ENCODE measurements at regions not wholly inside any gene's neighbourhood (a gene's known extent, or its start where the extent isn't known, plus 50 kb on each side); places are given as distances from the start of the nearest gene placed in this dataset.
"Not testable (repeated sequence)": the region's sequence is repeated elsewhere in the genome, so short reads cannot be mapped to it uniquely, and the experiment has no call there.

DNA sequence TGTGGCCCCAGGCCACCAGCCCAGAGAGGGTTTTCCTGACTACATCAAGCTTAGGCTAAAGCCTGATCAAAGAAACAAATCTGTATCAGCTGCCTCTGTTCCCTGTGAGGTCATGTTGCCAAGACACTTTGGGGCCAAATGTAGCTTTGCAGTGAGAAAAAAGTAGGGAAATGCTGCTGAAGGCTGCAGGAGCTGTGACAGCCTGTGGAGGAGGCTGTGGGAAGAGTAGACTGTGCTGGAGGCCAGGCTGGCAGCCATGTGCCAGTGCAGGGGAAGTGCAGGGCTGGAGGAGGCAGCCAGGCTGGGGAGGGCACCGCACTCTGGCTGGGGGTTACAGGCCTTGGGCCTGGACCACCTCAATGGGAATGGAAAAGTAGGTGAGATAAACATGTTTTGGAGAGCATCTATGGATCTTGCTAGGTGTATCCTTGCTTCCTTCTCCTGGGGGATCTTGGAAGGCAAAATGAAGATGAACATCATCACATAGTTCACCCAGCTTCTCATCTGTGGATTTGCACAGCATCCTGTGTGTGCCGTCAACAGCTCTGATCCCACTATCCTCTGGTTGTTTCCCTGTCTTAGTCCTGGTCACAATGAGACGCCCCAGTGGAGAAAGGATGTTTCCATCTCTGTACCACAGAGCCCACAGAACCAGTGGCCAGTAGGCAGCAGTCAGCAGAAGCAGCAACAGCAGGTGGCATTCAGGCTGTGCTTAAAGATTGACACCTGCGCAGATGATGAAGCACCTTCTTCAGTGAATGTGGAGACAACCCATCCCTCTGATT lies 103.8 kb upstream of the COPS8 start:
- DNase-seq: no peak

- DNase-seq: no peak
Measured at GRCh38 chr2:236982693-236983455, 102.8 kb upstream of the COPS8 start.

DNA sequence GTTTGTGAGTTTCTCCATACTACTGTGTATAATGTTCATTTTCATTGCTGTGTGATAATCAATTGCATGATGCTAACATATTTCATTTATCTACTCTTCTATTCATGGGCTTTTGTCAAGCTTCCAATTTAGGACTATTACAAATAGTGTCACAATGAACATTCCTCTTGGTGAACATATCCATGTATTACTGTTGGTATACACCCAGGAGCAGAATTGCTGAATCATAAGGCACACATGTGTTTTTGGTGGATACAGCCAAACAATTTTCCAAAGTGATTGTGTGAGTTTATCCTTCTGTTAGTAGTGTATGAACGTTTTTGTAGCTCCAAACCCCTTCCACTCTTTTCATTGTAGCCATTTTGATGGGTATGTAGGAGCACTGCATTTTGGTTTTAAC lies 101.6 kb upstream of the COPS8 start:
- no peak for DNase-seq

- no peak for DNase-seq
Measured at GRCh38 chr2:236985761-236986339, 99.8 kb upstream of the COPS8 start.

- no peak for DNase-seq
Measured at GRCh38 chr2:236986524-236987330, 99.0 kb upstream of the COPS8 start.

GRCh38 chr2:236988216-236988615 lies 97.5 kb upstream of the COPS8 start:
- no peak for DNase-seq

- DNase-seq: no peak
Measured at GRCh38 chr2:236988690-236989624, 96.7 kb upstream of the COPS8 start.

DNA sequence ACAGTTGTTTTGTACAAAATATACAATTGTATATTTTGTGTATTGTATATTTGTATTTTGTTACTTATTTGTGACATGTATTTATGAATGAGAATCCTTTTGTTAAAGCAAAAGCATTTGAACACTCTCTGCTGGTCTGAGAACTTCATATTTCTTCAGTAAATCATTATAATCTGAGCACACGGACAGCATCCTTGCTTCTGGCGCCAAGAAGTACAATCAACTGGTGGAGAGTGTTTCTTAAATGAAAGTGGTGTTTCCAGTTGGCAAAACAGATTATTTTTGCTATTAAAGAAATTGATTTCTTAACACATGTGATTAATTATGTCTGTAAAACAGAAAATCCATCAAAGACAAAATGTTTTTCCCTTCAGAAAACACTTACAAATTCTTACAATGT lies 95.1 kb upstream of the COPS8 start:
- DNase-seq: no peak

DNA sequence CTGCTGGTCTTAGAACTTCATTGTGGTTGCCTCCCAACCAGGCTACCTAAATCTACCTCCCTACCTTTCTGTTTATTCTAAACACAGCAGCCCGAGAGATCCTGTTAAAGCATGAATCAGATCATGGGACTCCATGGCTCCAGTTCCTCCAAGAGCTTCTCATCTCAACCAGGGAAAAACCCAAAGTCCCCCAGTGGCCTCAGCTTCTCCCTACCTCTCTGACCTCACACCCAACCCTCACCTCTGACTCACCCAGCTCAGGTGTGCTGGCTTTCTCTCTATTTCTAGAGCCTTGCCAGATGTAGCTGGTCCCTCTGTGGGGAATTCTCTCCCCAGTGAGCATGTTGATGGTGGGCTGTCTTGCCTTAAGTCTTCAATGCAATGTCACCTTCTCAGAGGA lies 93.8 kb upstream of the COPS8 start:
- no peak for DNase-seq

DNA sequence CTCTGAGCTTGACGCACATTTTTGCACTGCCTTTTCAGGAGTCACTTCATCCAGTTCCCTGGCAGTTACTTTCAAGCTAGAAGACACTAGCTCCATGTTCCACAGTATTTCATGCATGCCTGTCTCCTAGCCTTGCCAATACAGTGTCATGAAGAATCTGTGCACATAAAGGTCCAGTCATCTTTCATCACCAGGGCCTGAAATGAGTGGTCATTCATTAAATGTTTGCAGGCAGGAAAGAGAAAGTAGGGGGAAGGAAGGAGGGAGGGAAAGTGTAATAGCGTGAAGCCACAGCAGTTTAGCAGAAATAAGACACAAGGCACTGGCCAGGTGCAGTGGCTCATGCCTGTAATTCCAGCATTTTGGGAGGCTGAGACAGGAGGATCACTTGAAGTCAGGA lies 92.4 kb upstream of the COPS8 start:
- no peak for DNase-seq

GRCh38 chr2:236994361-236994760 lies 91.3 kb upstream of the COPS8 start:
- DNase-seq: no peak

DNA sequence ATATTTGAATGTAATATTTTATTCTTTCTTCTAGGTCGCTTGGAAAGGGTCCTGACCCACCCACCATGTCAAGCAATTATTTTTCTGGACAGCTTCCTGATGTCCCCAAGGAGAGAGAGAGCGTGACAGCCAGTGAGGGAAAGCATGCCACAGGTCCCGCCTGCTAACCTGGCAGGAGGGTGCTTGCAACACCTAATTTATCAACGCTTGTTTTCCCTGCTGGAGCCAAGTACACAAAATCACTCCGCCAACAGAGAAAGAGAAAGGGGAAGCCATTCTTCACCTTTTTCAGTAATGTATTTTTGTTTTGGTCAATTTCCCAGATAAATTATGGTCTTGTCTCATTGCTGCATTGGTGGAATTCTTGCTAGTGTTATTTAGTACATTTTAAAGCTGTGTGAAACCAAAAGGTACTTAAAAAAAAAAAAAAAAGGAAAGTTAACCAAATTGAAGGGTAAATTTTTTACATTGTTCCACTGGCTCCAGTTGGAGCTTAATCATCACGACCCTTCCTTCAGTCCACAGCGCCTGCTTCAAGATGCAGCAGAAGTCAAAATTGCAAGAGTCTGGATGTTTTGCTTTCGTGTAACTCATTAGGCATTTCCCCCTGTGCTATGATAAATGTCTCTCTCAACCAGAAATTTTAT lies 88.5 kb upstream of the COPS8 start:
- DNase-seq: no peak

DNA sequence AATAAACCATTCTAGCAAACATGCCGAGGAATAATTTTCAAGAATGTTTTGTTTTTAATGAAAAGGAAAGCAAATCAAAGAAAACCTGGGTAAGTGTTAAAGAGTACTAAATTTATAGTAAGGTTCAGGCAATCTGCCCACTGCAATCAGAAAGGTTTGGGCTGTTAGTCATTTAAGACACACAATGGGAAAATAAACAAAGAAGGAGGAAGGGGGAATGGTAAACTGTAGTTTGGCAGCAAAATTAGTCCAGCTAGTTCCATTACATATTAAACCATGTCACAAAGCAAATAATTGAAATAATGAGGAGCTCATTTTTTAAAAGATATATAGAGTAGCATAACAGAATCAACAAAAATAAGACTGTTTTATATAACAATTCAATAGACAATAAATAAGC lies 87.5 kb upstream of the COPS8 start:
- no peak for DNase-seq

- no peak for DNase-seq
Measured at GRCh38 chr2:236998758-236999157, 86.9 kb upstream of the COPS8 start.

GRCh38 chr2:237000481-237000880 lies 85.2 kb upstream of the COPS8 start:
- DNase-seq: no peak

- not testable (repeated sequence) for DNase-seq
Measured at GRCh38 chr2:237005341-237005740, 80.3 kb upstream of the COPS8 start.

- no peak for DNase-seq
Measured at GRCh38 chr2:237011206-237011795, 74.4 kb upstream of the COPS8 start.

GRCh38 chr2:237012004-237012403 lies 73.7 kb upstream of the COPS8 start:
- no peak for DNase-seq

GRCh38 chr2:237012577-237013267 lies 73.0 kb upstream of the COPS8 start:
- no peak for DNase-seq

DNA sequence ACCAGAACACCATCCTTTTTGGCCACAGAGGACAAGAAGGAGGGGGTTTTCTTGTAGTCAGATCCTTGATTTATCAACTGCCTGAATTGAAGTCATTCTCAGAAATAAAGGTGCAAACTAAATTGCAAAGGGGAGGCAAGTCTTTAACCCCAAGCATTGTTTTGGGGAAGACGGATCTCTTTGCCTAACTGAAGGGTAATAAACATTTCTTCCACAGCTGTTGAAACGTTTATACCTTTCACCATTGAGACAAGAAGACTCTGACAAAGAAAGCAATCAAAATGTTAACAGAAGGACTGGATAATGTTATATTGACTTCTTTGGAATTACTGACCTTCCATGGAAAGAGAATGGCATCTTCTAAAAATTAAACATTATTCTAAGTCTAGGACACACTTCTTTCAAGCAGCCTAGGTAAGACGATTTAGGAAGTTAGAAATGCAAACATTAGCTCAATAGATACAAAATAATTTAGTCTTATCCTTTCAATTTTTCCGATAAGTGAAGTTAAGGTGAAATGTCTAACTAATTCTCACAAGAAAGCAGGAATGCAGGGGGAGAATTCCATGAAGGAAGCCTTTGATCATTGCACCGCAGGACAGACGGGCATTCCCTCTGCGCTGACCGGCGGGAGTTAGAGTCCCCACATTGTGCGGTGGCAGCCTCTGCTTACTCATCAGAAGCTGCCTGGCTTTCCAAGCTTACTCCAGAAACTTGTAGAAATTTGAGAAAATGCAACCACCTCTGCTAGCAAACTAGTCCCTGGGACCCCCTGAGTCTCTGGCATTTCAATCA lies 69.4 kb upstream of the COPS8 start:
- DNase-seq: no peak
